ENCODE measurements at regions not wholly inside any gene's neighbourhood (a gene's known extent, or its start where the extent isn't known, plus 50 kb on each side); places are given as distances from the start of the nearest gene placed in this dataset.

DNA sequence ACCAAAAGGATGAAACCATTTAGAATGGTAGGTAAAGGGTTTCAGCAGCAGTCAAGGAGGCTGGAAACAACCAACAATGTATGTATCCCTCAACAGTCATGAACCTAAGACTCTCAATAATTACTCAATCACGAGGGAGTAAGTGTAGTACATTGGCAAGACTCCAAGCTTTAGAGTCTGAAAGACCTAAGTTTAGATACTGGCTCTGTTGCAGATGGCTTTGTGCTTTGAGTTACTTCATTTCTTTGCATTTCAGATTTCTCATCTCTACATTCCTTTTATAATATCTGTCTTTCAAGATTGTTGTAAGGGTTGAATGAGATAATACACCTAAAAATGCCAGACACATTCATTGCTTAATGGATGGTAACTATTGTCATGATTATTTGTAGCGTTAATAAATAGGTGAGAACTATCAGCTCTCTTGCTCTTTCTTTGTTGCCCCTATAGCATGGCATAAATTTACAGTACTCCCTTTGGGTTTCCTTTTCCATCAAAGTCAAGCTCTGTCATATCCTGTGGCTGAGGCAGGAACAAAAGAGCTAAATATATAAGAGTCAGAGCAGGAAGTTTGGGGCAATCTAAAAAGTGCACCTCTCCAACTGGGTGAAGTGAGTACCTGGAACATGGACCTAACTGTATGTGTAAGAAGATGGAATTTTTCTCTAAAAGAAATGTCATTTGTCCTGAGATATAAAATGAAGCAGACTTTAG lies 228.2 kb upstream of the ZC3H12C start:
- TF ChIP-seq ZC3H10 (CRISPR knock-in tag; IDR thresholded peaks at IDR 0.05) (no peak), ZFP3 (CRISPR knock-in tag; IDR thresholded peaks at IDR 0.05) (no peak), RARB (CRISPR knock-in tag; IDR thresholded peaks at IDR 0.05) (no peak), SNAI2 (CRISPR knock-in tag; IDR thresholded peaks at IDR 0.05) (no peak), ZFP30 (CRISPR knock-in tag; IDR thresholded peaks at IDR 0.05) (peak; percentile 55; the same call in 1 of the 2 replicates), ARNTL (CRISPR knock-in tag; IDR thresholded peaks at IDR 0.05; ENCODE audit: borderline replicate concordance, low read depth) (no peak), ZNF565 (CRISPR knock-in tag; conservative IDR thresholded peaks at IDR 0.05; ENCODE audit: low read depth) (no peak)
- TF ChIP-seq, protein P1, sequence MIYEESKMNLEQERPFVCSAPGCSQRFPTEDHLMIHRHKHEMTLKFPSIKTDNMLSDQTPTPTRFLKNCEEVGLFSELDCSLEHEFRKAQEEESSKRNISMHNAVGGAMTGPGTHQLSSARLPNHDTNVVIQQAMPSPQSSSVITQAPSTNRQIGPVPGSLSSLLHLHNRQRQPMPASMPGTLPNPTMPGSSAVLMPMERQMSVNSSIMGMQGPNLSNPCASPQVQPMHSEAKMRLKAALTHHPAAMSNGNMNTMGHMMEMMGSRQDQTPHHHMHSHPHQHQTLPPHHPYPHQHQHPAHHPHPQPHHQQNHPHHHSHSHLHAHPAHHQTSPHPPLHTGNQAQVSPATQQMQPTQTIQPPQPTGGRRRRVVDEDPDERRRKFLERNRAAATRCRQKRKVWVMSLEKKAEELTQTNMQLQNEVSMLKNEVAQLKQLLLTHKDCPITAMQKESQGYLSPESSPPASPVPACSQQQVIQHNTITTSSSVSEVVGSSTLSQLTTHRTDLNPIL (CRISPR knock-in tag; IDR thresholded peaks at IDR 0.05; ENCODE audit: low read depth): no peak
- TF ChIP-seq, protein P2, sequence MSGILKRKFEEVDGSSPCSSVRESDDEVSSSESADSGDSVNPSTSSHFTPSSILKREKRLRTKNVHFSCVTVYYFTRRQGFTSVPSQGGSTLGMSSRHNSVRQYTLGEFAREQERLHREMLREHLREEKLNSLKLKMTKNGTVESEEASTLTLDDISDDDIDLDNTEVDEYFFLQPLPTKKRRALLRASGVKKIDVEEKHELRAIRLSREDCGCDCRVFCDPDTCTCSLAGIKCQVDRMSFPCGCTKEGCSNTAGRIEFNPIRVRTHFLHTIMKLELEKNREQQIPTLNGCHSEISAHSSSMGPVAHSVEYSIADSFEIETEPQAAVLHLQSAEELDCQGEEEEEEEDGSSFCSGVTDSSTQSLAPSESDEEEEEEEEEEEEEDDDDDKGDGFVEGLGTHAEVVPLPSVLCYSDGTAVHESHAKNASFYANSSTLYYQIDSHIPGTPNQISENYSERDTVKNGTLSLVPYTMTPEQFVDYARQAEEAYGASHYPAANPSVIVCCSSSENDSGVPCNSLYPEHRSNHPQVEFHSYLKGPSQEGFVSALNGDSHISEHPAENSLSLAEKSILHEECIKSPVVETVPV (CRISPR knock-in tag; IDR thresholded peaks at IDR 0.05): no peak

Measured in SK-N-SH treated with all-trans-retinoic acid at 6 μM for 48 hours (cell line).